HEK293T (cell line): ENCODE measurements at regions not wholly inside any gene's neighbourhood (a gene's known extent, or its start where the extent isn't known, plus 50 kb on each side); places are given as distances from the start of the nearest gene placed in this dataset.

Source experiments
- CTCF ChIA-PET: fragments of 350-600 bp; formaldehyde crosslinking; extraction: SDS; loops from one replicate; lab custom pipeline; 2021; ENCODE audit warnings: antibody characterized with exemption, inconsistent platforms; lab: Yijun Ruan, JAX
- POLR2A ChIA-PET: fragments of 350-600 bp; formaldehyde crosslinking; extraction: SDS; loops from one replicate; lab custom pipeline; 2020; ENCODE audit warnings: antibody characterized with exemption, inconsistent platforms; lab: Yijun Ruan, JAX
- DNase-seq: peaks from one replicate; pipeline ENCODE4 v3.0.0; 2012; ENCODE audit warnings: mixed read lengths; ENCODE audit errors: extremely low spot score
- ARNT ChIP-seq: fragments of 450-650 bp; IDR thresholded peaks from 2 replicates; pipeline ENCODE4 v1.6.1; 2017; ENCODE audit warnings: mild to moderate bottlenecking
- BHLHE40 ChIP-seq: fragments of 450-650 bp; IDR thresholded peaks from 2 replicates; pipeline ENCODE4 v1.6.1; 2016; ENCODE audit warnings: mild to moderate bottlenecking, moderate library complexity, borderline replicate concordance
- CTBP1 ChIP-seq: fragments of 450-650 bp; IDR thresholded peaks from 2 replicates; pipeline ENCODE4 v1.6.1; 2016; ENCODE audit warnings: borderline replicate concordance
- ELF4 ChIP-seq: fragments of 450-650 bp; IDR thresholded peaks from 2 replicates; pipeline ENCODE4 v1.6.1; 2017; ENCODE audit warnings: antibody characterized with exemption
- FOXA1 ChIP-seq: fragments of 450-650 bp; IDR thresholded peaks from 2 replicates; pipeline ENCODE4 v1.6.1; 2016; ENCODE audit warnings: mild to moderate bottlenecking
- FOXK2 ChIP-seq: fragments of 450-650 bp; IDR thresholded peaks from 2 replicates; pipeline ENCODE4 v1.6.1; 2016; ENCODE audit warnings: mild to moderate bottlenecking
- FOXM1 ChIP-seq: fragments of 450-650 bp; IDR thresholded peaks from 2 replicates; pipeline ENCODE4 v1.6.1; 2017; ENCODE audit warnings: mild to moderate bottlenecking, borderline replicate concordance
- HDGF ChIP-seq: fragments of 450-650 bp; IDR thresholded peaks from 2 replicates; pipeline ENCODE4 v1.6.1; 2017; ENCODE audit warnings: antibody characterized with exemption, borderline replicate concordance
- L3MBTL2 ChIP-seq: fragments of 450-650 bp; conservative IDR thresholded peaks from 2 replicates; pipeline ENCODE4 v1.6.1; 2016; ENCODE audit warnings: mild to moderate bottlenecking
- LEF1 ChIP-seq: fragments of 450-650 bp; IDR thresholded peaks from 2 replicates; pipeline ENCODE4 v1.6.1; 2017; ENCODE audit warnings: mild to moderate bottlenecking, borderline replicate concordance
- NFRKB ChIP-seq: fragments of 450-650 bp; IDR thresholded peaks from 2 replicates; pipeline ENCODE4 v1.6.1; 2016; ENCODE audit warnings: mild to moderate bottlenecking, moderate library complexity
- PKNOX1 ChIP-seq: fragments of 450-650 bp; IDR thresholded peaks from 2 replicates; pipeline ENCODE4 v1.6.1; 2016
- SP1 ChIP-seq: fragments of 450-650 bp; IDR thresholded peaks from 2 replicates; pipeline ENCODE4 v1.6.1; 2017
- SUZ12 ChIP-seq: fragments of 450-650 bp; IDR thresholded peaks from 2 replicates; pipeline ENCODE4 v1.6.1; 2016; ENCODE audit warnings: mild to moderate bottlenecking
- TARDBP ChIP-seq: fragments of 450-650 bp; IDR thresholded peaks from 2 replicates; pipeline ENCODE4 v1.6.1; 2016
- ZNF384 ChIP-seq: fragments of 450-650 bp; IDR thresholded peaks from 2 replicates; pipeline ENCODE4 v1.6.1; 2016

GRCh38 chr7:131105799-131106680 lies 221.6 kb upstream of the MKLN1 start:
- DNase-seq: peak; percentile 73
- ChIA-PET POLR2A (interaction anchor here (0.7 to 1.0 kb wide), 3 partner anchors 10 to 221 kb away, joined by 3 to 4 read pairs (median 3); no protein-coding TSS in a partner anchor), CTCF (interaction anchor here (0.5 kb wide), 1 partner anchor 49 kb away, joined by 4 read pairs; no protein-coding TSS in a partner anchor)
- TF ChIP-seq ELF4: no peak
- TF ChIP-seq PKNOX1: no peak
- no peak for TF ChIP-seq FOXA1
- no peak for TF ChIP-seq ZNF384
- no peak for TF ChIP-seq SP1
- TF ChIP-seq BHLHE40: no peak
- TF ChIP-seq FOXK2: no peak
- TF ChIP-seq L3MBTL2: peak; percentile 82

- ChIA-PET CTCF (interaction anchor here (0.6 kb wide), 1 partner anchor 219 kb away, joined by 3 read pairs; no protein-coding TSS in a partner anchor), POLR2A (interaction anchor here (0.9 to 1.0 kb wide), 2 partner anchors 11 to 82 kb away, joined by 3 to 4 read pairs; no protein-coding TSS in a partner anchor)
- TF ChIP-seq FOXM1 (no peak), TARDBP (no peak), HDGF (no peak), L3MBTL2 (no peak), NFRKB (no peak), PKNOX1 (no peak), CTBP1 (no peak), FOXK2 (no peak), BHLHE40 (no peak), FOXA1 (no peak)
Observed at GRCh38 chr7:131106681-131107336, 220.9 kb upstream of the MKLN1 start.

GRCh38 chr7:131107337-131108211 lies 220.1 kb upstream of the MKLN1 start:
- TF ChIP-seq TARDBP (no peak), HDGF (no peak), FOXM1 (no peak), NFRKB (no peak), ZNF384 (no peak), L3MBTL2 (peak; percentile 73), FOXA1 (no peak), FOXK2 (no peak), ELF4 (no peak), ARNT (no peak), BHLHE40 (no peak), PKNOX1 (peak; percentile 63)
- DNase-seq: peak; percentile 61
- ChIA-PET POLR2A (no interaction called here), CTCF (interaction anchor here (0.6 kb wide), 1 partner anchor 218 kb away, joined by 3 read pairs; no protein-coding TSS in a partner anchor)

More at GRCh38 chr7:131106681-131107336, 220.9 kb upstream of the MKLN1 start:
- peak; percentile 39 for DNase-seq

GRCh38 chr7:131108212-131108940 lies 219.3 kb upstream of the MKLN1 start:
- no peak for DNase-seq
- ChIA-PET POLR2A (interaction anchor here (0.8 to 1.6 kb wide), 2 partner anchors 194 to 219 kb away, joined by 3 to 7 read pairs; partner anchors contain the start of gene MKLN1), CTCF (interaction anchor here (1.4 kb wide), 1 partner anchor 399 kb away, joined by 3 read pairs; no protein-coding TSS in a partner anchor)
- TF ChIP-seq FOXA1 (no peak), TARDBP (no peak), CTBP1 (no peak), ARNT (no peak), FOXM1 (no peak), ZNF384 (no peak), SUZ12 (no peak), PKNOX1 (no peak), SP1 (no peak), FOXK2 (no peak), LEF1 (no peak), ELF4 (no peak), HDGF (no peak), L3MBTL2 (no peak; the same call in 1 of the 2 replicates), BHLHE40 (no peak)
